Stimulated activated CD4-positive, alpha-beta T cell treated with anti-CD3 and anti-CD28 coated beads, Interleukin-12 subunit alpha, Interleukin-12 subunit beta, amount 100 ng/mL, for 48 hours (primary cell): ENCODE measurements at regions not wholly inside any gene's neighbourhood (a gene's known extent, or its start where the extent isn't known, plus 50 kb on each side); places are given as distances from the start of the nearest gene placed in this dataset.
A peak's percentile ranks its signal among the peaks of the same experiment; 100 is the strongest.
"Not testable (repeated sequence)": the region's sequence is repeated elsewhere in the genome, so short reads cannot be mapped to it uniquely, and the experiment has no call there.

ENCODE experiments used
- DNase-seq, 3 donors: peaks; one replicate each; pipeline ENCODE4 v3.0.0-alpha.2; 2020; ENCODE audit warnings: low read depth in 2 of 3, low spot score in 1 of 3

GRCh38 chr3:87503900-87504498 lies 227.6 kb upstream of the POU1F1 start:
- peak in 1 of 3 donors; percentile 8 for DNase-seq

GRCh38 chr3:87501076-87501475 lies 224.7 kb upstream of the POU1F1 start:
- no peak for DNase-seq

GRCh38 chr3:87498358-87499080 lies 222.1 kb upstream of the POU1F1 start:
- DNase-seq, result no peak

GRCh38 chr3:87495938-87496337 lies 219.6 kb upstream of the POU1F1 start:
- no peak for DNase-seq

- DNase-seq, result no peak
These were observed 217.9 kb upstream of the POU1F1 start for GRCh38 chr3:87494264-87494663.

- no peak for DNase-seq
These were observed 215.5 kb upstream of the POU1F1 start for GRCh38 chr3:87491843-87492242.

GRCh38 chr3:87489892-87490291 lies 213.5 kb upstream of the POU1F1 start:
- no peak for DNase-seq

GRCh38 chr3:87488765-87489164 lies 212.4 kb upstream of the POU1F1 start:
- DNase-seq, result no peak

GRCh38 chr3:87486635-87487034 lies 210.3 kb upstream of the POU1F1 start:
- DNase-seq, result not testable (repeated sequence)

GRCh38 chr3:87486115-87486514 lies 209.7 kb upstream of the POU1F1 start:
- DNase-seq, result no peak

GRCh38 chr3:87478716-87479115 lies 202.3 kb upstream of the POU1F1 start:
- no peak for DNase-seq

GRCh38 chr3:87473944-87474343 lies 197.6 kb upstream of the POU1F1 start:
- DNase-seq, result no peak

GRCh38 chr3:87468938-87469337 lies 192.6 kb upstream of the POU1F1 start:
- no peak for DNase-seq

- no peak for DNase-seq
These were observed 191.9 kb upstream of the POU1F1 start for GRCh38 chr3:87468235-87468634.

- DNase-seq, result no peak
These were observed 185.8 kb upstream of the POU1F1 start for GRCh38 chr3:87462228-87462627.

- DNase-seq, result no peak
These were observed 185.1 kb upstream of the POU1F1 start for GRCh38 chr3:87461443-87461842.

GRCh38 chr3:87461036-87461435 lies 184.7 kb upstream of the POU1F1 start:
- DNase-seq, result no peak

- DNase-seq, result no peak
These were observed 172.2 kb upstream of the POU1F1 start for GRCh38 chr3:87448558-87448957.

- no peak for DNase-seq
These were observed 170.5 kb upstream of the POU1F1 start for GRCh38 chr3:87446849-87447387.

- no peak for DNase-seq
These were observed 166.1 kb upstream of the POU1F1 start for GRCh38 chr3:87442470-87442869.

- DNase-seq, result no peak
These were observed 161.4 kb upstream of the POU1F1 start for GRCh38 chr3:87437765-87438164.

GRCh38 chr3:87436781-87437543 lies 160.6 kb upstream of the POU1F1 start:
- no peak for DNase-seq
